ENCODE measurements at regions not wholly inside any gene's neighbourhood (a gene's known extent, or its start where the extent isn't known, plus 50 kb on each side); places are given as distances from the start of the nearest gene placed in this dataset.

DNA sequence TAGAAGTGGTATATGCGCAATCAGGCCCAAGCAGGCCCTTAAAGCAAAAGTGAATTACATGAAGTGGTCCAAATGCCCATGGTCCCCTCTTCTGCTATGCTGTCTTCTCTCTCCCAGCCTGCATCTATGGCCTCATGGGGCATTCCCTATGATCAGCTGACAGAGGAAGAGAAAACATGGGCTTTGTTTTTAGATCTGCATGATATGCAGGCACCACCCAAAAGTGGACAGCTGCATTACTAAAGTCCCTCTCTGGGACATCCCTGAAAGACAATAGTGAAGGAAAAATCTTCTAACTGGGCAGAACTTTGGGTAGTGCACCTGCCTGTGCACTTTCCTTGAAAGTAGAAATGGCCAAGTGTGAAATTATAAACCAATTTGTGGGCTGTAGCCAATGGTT is 145.2 kb upstream of the ARID2 start:
- TF ChIP-seq, protein P1, sequence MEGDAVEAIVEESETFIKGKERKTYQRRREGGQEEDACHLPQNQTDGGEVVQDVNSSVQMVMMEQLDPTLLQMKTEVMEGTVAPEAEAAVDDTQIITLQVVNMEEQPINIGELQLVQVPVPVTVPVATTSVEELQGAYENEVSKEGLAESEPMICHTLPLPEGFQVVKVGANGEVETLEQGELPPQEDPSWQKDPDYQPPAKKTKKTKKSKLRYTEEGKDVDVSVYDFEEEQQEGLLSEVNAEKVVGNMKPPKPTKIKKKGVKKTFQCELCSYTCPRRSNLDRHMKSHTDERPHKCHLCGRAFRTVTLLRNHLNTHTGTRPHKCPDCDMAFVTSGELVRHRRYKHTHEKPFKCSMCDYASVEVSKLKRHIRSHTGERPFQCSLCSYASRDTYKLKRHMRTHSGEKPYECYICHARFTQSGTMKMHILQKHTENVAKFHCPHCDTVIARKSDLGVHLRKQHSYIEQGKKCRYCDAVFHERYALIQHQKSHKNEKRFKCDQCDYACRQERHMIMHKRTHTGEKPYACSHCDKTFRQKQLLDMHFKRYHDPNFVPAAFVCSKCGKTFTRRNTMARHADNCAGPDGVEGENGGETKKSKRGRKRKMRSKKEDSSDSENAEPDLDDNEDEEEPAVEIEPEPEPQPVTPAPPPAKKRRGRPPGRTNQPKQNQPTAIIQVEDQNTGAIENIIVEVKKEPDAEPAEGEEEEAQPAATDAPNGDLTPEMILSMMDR (IDR thresholded peaks at IDR 0.05; ENCODE audit: unreplicated experiment): no peak
- no peak for DNase-seq (ENCODE audit: unreplicated experiment)
- Mint-ChIP-seq H3K9me3 (ENCODE audit: unreplicated experiment) (peaks cover 6% of the 10 kb centered on the region), H3K36me3 (ENCODE audit: insufficient read depth, unreplicated experiment) (no peaks in the 10 kb centered on the region), H3K27me3 (ENCODE audit: insufficient read depth, unreplicated experiment) (no peaks in the 10 kb centered on the region), H3K27ac (ENCODE audit: low read depth, unreplicated experiment) (no peak overlapping the region), H3K4me3 (ENCODE audit: unreplicated experiment) (no peak overlapping the region), H3K4me1 (ENCODE audit: insufficient read depth, unreplicated experiment) (no peaks in the 10 kb centered on the region)
- no TSS peak for BruUV-seq (replicated peaks)
- CTCF ChIA-PET: interaction anchor here (0.6 kb wide), 1 partner anchor 1982 kb away, joined by 3 read pairs; no protein-coding TSS in a partner anchor
- POLR2A ChIA-PET: no interaction called here
- intact Hi-C loops (cut with micrococcal nuclease): no loop called here

DNA sequence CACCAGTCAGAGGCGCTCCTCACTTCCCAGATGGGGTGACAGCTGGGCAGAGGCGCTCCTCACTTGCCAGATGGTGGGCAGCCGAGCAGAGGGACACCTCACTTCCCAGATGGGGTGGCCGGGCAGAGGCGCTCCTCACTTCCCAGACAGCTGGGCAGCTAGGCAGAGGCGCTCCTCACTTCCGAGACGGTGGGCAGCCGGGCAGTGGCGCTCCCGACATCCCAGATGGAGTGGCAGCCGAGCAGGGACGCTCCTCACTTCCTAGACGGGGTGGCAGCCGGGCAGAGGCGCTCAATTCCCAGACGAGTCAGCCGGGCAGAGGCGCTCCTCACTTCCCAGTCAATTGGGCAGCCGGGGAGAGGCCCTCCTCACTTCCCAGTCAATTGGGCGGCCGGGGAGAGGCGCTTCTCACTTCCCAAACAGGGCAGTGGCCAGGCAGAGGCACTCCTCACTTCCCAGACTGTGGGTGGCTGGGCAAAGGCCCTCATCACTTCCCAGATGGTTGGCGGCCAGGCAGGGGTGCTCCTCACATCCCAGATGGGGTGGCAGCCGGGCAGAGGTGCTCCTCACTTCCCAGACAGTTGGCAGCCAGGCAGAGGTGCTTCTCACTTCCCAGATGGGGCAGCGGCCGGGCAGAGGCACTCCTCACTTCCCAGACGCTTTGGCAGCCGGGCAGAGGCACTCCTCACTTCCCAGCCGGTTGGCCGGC is 143.8 kb upstream of the ARID2 start:
- CTCF ChIA-PET: no interaction called here

GRCh38 chr12:45586486-45586885 is 143.0 kb upstream of the ARID2 start:
- Mint-ChIP-seq H3K27ac (ENCODE audit: low read depth, unreplicated experiment) (no peak overlapping the region), H3K9me3 (ENCODE audit: unreplicated experiment) (peaks cover 2% of the 10 kb centered on the region), H3K4me1 (ENCODE audit: insufficient read depth, unreplicated experiment) (no peaks in the 10 kb centered on the region), H3K4me3 (ENCODE audit: unreplicated experiment) (no peak overlapping the region), H3K27me3 (ENCODE audit: insufficient read depth, unreplicated experiment) (no peaks in the 10 kb centered on the region), H3K36me3 (ENCODE audit: insufficient read depth, unreplicated experiment) (no peaks in the 10 kb centered on the region)
- intact Hi-C loops (cut with micrococcal nuclease): no loop called here
- POLR2A ChIA-PET: no interaction called here
- no TSS peak for BruUV-seq (replicated peaks)
- TF ChIP-seq, protein P1 (IDR thresholded peaks at IDR 0.05; ENCODE audit: unreplicated experiment): no peak
- CTCF ChIA-PET: no interaction called here
- no peak for DNase-seq (ENCODE audit: unreplicated experiment)

More for the DNA sequence above, 143.8 kb upstream of the ARID2 start:
- H3K27me3 Mint-ChIP-seq (ENCODE audit: insufficient read depth, unreplicated experiment): no peaks in the 10 kb centered on the region
- H3K9me3 Mint-ChIP-seq (ENCODE audit: unreplicated experiment): peaks cover 6% of the 10 kb centered on the region
- H3K27ac Mint-ChIP-seq (ENCODE audit: low read depth, unreplicated experiment): no peak overlapping the region
- DNase-seq (ENCODE audit: unreplicated experiment): no peak
- BruUV-seq (replicated peaks): no TSS peak
- POLR2A ChIA-PET: no interaction called here
- intact Hi-C loops (cut with micrococcal nuclease): no loop called here
- TF ChIP-seq, protein P1 (IDR thresholded peaks at IDR 0.05; ENCODE audit: unreplicated experiment): no peak
- no peaks in the 10 kb centered on the region for H3K4me1 Mint-ChIP-seq (ENCODE audit: insufficient read depth, unreplicated experiment)
- H3K36me3 Mint-ChIP-seq (ENCODE audit: insufficient read depth, unreplicated experiment): no peaks in the 10 kb centered on the region
- no peak overlapping the region for H3K4me3 Mint-ChIP-seq (ENCODE audit: unreplicated experiment)

DNA sequence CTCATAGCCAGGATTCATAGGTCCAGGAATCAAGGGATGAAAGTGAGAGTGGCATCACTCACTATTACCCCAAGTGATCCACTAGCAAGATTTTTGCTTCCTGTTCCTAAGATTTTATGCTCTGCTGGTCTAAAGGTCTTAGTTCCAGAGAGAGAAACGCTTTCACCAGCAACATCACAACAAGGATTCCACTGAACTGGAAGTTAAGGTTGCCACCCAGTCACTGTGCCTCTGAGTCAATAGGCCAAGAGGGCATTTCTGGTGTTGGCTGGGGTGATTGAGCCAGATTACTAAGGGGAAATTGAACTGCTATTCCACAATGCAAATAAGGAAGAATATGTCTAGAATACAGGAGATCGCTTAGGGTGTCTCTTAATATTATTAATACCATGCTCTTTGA is 142.5 kb upstream of the ARID2 start:
- POLR2A ChIA-PET: no interaction called here
- intact Hi-C loops (cut with micrococcal nuclease): no loop called here
- H3K36me3 Mint-ChIP-seq (ENCODE audit: insufficient read depth, unreplicated experiment): no peaks in the 10 kb centered on the region

More for the DNA sequence above, 142.5 kb upstream of the ARID2 start:
- no peaks in the 10 kb centered on the region for H3K9me3 Mint-ChIP-seq (ENCODE audit: unreplicated experiment)
- no peak for DNase-seq (ENCODE audit: unreplicated experiment)
- TF ChIP-seq, protein P1 (IDR thresholded peaks at IDR 0.05; ENCODE audit: unreplicated experiment): no peak
- no peaks in the 10 kb centered on the region for H3K27me3 Mint-ChIP-seq (ENCODE audit: insufficient read depth, unreplicated experiment)
- BruUV-seq (replicated peaks): no TSS peak
- no peaks in the 10 kb centered on the region for H3K4me1 Mint-ChIP-seq (ENCODE audit: insufficient read depth, unreplicated experiment)
- no peak overlapping the region for H3K4me3 Mint-ChIP-seq (ENCODE audit: unreplicated experiment)
- H3K27ac Mint-ChIP-seq (ENCODE audit: low read depth, unreplicated experiment): no peak overlapping the region
- CTCF ChIA-PET: no interaction called here

All from MCF 10A (cell line).